EH (cell line): ENCODE measurements at regions not wholly inside any gene's neighbourhood (a gene's known extent, or its start where the extent isn't known, plus 50 kb on each side); places are given as distances from the start of the nearest gene placed in this dataset.

Source experiments
- DNase-seq: peaks from one replicate; pipeline ENCODE4 v3.0.0-alpha.2; 2015; ENCODE audit warnings: low read depth

- DNase-seq = no peak
Observed at GRCh38 chr1:212526111-212526491, 82.5 kb upstream of the ATF3 start.

- DNase-seq = no peak
Observed at GRCh38 chr1:212528501-212528900, 80.1 kb upstream of the ATF3 start.

- peak; percentile 65 for DNase-seq
Observed at GRCh38 chr1:212529211-212529741, 79.3 kb upstream of the ATF3 start.

GRCh38 chr1:212531267-212531666 is 77.3 kb upstream of the ATF3 start:
- no peak for DNase-seq

- DNase-seq = no peak
Observed at GRCh38 chr1:212531796-212532195, 76.8 kb upstream of the ATF3 start.

- no peak for DNase-seq
Observed at GRCh38 chr1:212532469-212533147, 76.0 kb upstream of the ATF3 start.

- no peak for DNase-seq
Observed at GRCh38 chr1:212533148-212533517, 75.4 kb upstream of the ATF3 start.

GRCh38 chr1:212536586-212536985 is 72.0 kb upstream of the ATF3 start:
- no peak for DNase-seq

- DNase-seq = no peak
Observed at GRCh38 chr1:212537610-212538009, 71.0 kb upstream of the ATF3 start.

GRCh38 chr1:212539737-212540430 is 68.7 kb upstream of the ATF3 start:
- no peak for DNase-seq

- DNase-seq = no peak
Observed at GRCh38 chr1:212542761-212543187, 65.8 kb upstream of the ATF3 start.

GRCh38 chr1:212544110-212544509 is 64.5 kb upstream of the ATF3 start:
- no peak for DNase-seq

GRCh38 chr1:212545941-212546635 is 62.5 kb upstream of the ATF3 start:
- peak; percentile 20 for DNase-seq

GRCh38 chr1:212549503-212550017 is 59.0 kb upstream of the ATF3 start:
- no peak for DNase-seq

GRCh38 chr1:212551929-212552328 is 56.6 kb upstream of the ATF3 start:
- no peak for DNase-seq

- DNase-seq = no peak
Observed at GRCh38 chr1:212553676-212554075, 54.9 kb upstream of the ATF3 start.

- peak; percentile 9 for DNase-seq
Observed at GRCh38 chr1:212554401-212554800, 54.2 kb upstream of the ATF3 start.

GRCh38 chr1:212555426-212555825 is 53.1 kb upstream of the ATF3 start:
- DNase-seq = no peak

GRCh38 chr1:212556822-212557549 is 51.6 kb upstream of the ATF3 start:
- DNase-seq = no peak

- peak; percentile 47 for DNase-seq
Observed at GRCh38 chr1:212557739-212558692, 50.5 kb upstream of the ATF3 start.
